ENCODE measurements at regions not wholly inside any gene's neighbourhood (a gene's known extent, or its start where the extent isn't known, plus 50 kb on each side); places are given as distances from the start of the nearest gene placed in this dataset.
"Not testable (repeated sequence)": the region's sequence is repeated elsewhere in the genome, so short reads cannot be mapped to it uniquely, and the experiment has no call there.

DNA sequence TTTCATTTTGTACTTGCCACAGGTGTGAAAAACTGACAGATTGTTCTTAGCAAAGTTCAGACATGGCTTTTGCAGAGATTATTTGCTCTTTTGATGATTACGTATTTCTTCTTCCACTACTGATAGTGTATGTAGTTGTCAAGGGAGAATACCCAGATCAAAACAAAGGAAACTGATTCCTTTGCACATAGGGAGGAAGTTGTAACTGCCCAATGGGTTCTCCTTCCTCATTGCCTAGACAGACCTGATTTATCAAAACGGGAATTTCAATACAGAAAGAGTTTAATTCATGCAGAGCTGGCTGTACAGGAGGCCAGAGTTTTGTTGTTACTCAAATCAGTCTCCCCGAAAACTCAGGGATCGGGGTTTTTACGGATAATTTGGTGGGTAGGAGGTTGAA lies 214.7 kb downstream of the BCAS1 start:
- no peak overlapping the region for H3K18ac ChIP-seq (ENCODE audit: low read depth, low read length)
- in situ Hi-C loops (cut with MboI; ENCODE audit: low sequenced_read_pairs), result no loop called here
- CTCF ChIA-PET, result interaction anchor here (1.4 kb wide), 1 partner anchor 9 kb away, joined by 4 read pairs; no protein-coding TSS in a partner anchor
- H3K4me1 ChIP-seq (ENCODE audit: control insufficient read depth, insufficient read depth, low read length), result 0 out of 2 replicates have a peak, but pooled peaks cover 1% of the 10 kb centered on the region
- no peak for ATAC-seq (ENCODE audit: low read depth)
- H3K27ac ChIP-seq (ENCODE audit: insufficient read depth, low read length), result no peak overlapping the region
- intact Hi-C loops (cut with micrococcal nuclease), result no loop called here
- H3K79me1 ChIP-seq (ENCODE audit: low read depth in 1 of 2, low read length in 2 of 2), result no peaks in the 10 kb centered on the region
- H4K20me1 ChIP-seq (ENCODE audit: insufficient read depth, low read length), result no peaks in the 10 kb centered on the region
- no peak for TF ChIP-seq MXI1 (IDR thresholded peaks at IDR 0.05; ENCODE audit: borderline replicate concordance, low read depth, low read length)
- no peak for TF ChIP-seq RAD21 (IDR thresholded peaks at IDR 0.05; ENCODE audit: low read length)
- TF ChIP-seq CEBPB (IDR thresholded peaks at IDR 0.05; ENCODE audit: low read depth, low read length), result no peak
- H2BK20ac ChIP-seq (ENCODE audit: low read depth, low read length), result no peak overlapping the region
- H2AK9ac ChIP-seq (replicated peaks; ENCODE audit: low read depth, low read length, poor library complexity), result no peak overlapping the region
- H4K8ac ChIP-seq (ENCODE audit: low read depth in 2 of 2, low read length in 2 of 2), result no peak overlapping the region; a peak in 1 of 4 replicates
- BruUV-seq (replicated peaks), result no TSS peak
- no peaks in the 10 kb centered on the region for H3K9me1 ChIP-seq (ENCODE audit: insufficient read depth, low read length)
- H3K36me3 ChIP-seq (ENCODE audit: control insufficient read depth, insufficient read depth, low read length), result no peaks in the 10 kb centered on the region
- POLR2A ChIA-PET (ENCODE audit: unreplicated experiment), result no interaction called here
- no peak overlapping the region for H4K5ac ChIP-seq (ENCODE audit: low read depth, low read length)
- no peaks in the 10 kb centered on the region for H3K9me3 ChIP-seq (ENCODE audit: control insufficient read depth, insufficient read depth, low read length)
- no peak overlapping the region for H4K91ac ChIP-seq (ENCODE audit: insufficient read depth, low read depth, low read length)
- no peak for DNase-seq
- no peak overlapping the region for H2BK15ac ChIP-seq (ENCODE audit: low read depth, low read length)
- no peak overlapping the region for H3K9ac ChIP-seq (ENCODE audit: low read depth, low read length)
- H3K14ac ChIP-seq (replicated peaks; ENCODE audit: low read depth, low read length), result no peak overlapping the region
- H2BK5ac ChIP-seq (ENCODE audit: low read depth, low read length, poor library complexity, severe bottlenecking), result no peak overlapping the region
- H3K4me3 ChIP-seq (ENCODE audit: insufficient read depth, low read depth, low read length), result no peak overlapping the region
- WGBS, 2 experiments (ENCODE audit: extremely low coverage in 2 of 2, insufficient read length in 1 of 2), result 100% methylated on average over 1 of the region's 5 CpGs; no CpG with 5 or more reads in 1 of the 2 experiments
- no peak overlapping the region for H3K23ac ChIP-seq (ENCODE audit: low read depth, low read length)
- dilution Hi-C loops (cut with HindIII; ENCODE audit: low sequenced_read_pairs, unreplicated experiment), result no loop called here
- no peaks in the 10 kb centered on the region for H3K27me3 ChIP-seq (ENCODE audit: control insufficient read depth, insufficient read depth, low read length)
- H2AFZ ChIP-seq (replicated peaks; ENCODE audit: low read length, poor library complexity), result no peak overlapping the region
- no peak overlapping the region for H2AK5ac ChIP-seq (ENCODE audit: low read depth, low read length)
- no peak overlapping the region for H2BK120ac ChIP-seq (ENCODE audit: low read depth, low read length)
- H3K4me2 ChIP-seq (ENCODE audit: low read depth, low read length), result no peak overlapping the region
- H3K4ac ChIP-seq (ENCODE audit: low read depth, low read length), result no peak overlapping the region
- H3K56ac ChIP-seq (ENCODE audit: extremely low read depth, insufficient read depth, low read length), result no peak overlapping the region

DNA sequence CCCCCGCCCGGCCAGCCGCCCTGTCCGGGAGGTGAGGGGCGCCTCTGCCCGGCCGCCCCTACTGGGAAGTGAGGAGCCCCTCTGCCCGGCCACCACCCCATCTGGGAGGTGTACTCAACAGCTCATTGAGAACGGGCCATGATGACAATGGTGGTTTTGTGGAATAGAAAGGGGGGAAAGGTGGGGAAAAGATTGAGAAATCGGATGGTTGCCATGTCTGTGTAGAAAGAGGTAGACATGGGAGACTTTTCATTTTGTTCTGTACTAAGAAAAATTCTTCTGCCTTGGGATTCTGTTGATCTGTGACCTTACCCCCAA lies 215.8 kb downstream of the BCAS1 start:
- H3K4me1 ChIP-seq (ENCODE audit: control insufficient read depth, insufficient read depth, low read length); H3K18ac ChIP-seq (ENCODE audit: low read depth, low read length); H3K79me1 ChIP-seq (ENCODE audit: low read depth in 1 of 2, low read length in 2 of 2); dilution Hi-C loops (cut with HindIII; ENCODE audit: low sequenced_read_pairs, unreplicated experiment); DNase-seq; H3K9me1 ChIP-seq (ENCODE audit: insufficient read depth, low read length); H4K91ac ChIP-seq (ENCODE audit: insufficient read depth, low read depth, low read length); POLR2A ChIA-PET (ENCODE audit: unreplicated experiment); ATAC-seq (ENCODE audit: low read depth); H2BK20ac ChIP-seq (ENCODE audit: low read depth, low read length); H4K8ac ChIP-seq (ENCODE audit: low read depth in 2 of 2, low read length in 2 of 2); H4K20me1 ChIP-seq (ENCODE audit: insufficient read depth, low read length); H3K27me3 ChIP-seq (ENCODE audit: control insufficient read depth, insufficient read depth, low read length); H4K5ac ChIP-seq (ENCODE audit: low read depth, low read length); in situ Hi-C loops (cut with MboI; ENCODE audit: low sequenced_read_pairs); H2AK9ac ChIP-seq (replicated peaks; ENCODE audit: low read depth, low read length, poor library complexity); intact Hi-C loops (cut with micrococcal nuclease); BruUV-seq (replicated peaks); H3K4me3 ChIP-seq (ENCODE audit: insufficient read depth, low read depth, low read length); H3K14ac ChIP-seq (replicated peaks; ENCODE audit: low read depth, low read length); H3K4me2 ChIP-seq (ENCODE audit: low read depth, low read length); H3K56ac ChIP-seq (ENCODE audit: extremely low read depth, insufficient read depth, low read length); H2BK120ac ChIP-seq (ENCODE audit: low read depth, low read length); H2BK15ac ChIP-seq (ENCODE audit: low read depth, low read length); H3K9ac ChIP-seq (ENCODE audit: low read depth, low read length); H3K4ac ChIP-seq (ENCODE audit: low read depth, low read length); H3K9me3 ChIP-seq (ENCODE audit: control insufficient read depth, insufficient read depth, low read length); H2AFZ ChIP-seq (replicated peaks; ENCODE audit: low read length, poor library complexity); H3K23ac ChIP-seq (ENCODE audit: low read depth, low read length); H3K27ac ChIP-seq (ENCODE audit: insufficient read depth, low read length); H2AK5ac ChIP-seq (ENCODE audit: low read depth, low read length); H2BK5ac ChIP-seq (ENCODE audit: low read depth, low read length, poor library complexity, severe bottlenecking); H3K36me3 ChIP-seq (ENCODE audit: control insufficient read depth, insufficient read depth, low read length): not testable (repeated sequence)
- CTCF ChIA-PET, result interaction anchor here (0.6 kb wide), 1 partner anchor 75 kb away, joined by 4 read pairs; no protein-coding TSS in a partner anchor
- no CpG with 5 or more reads among the region's 10 CpGs for WGBS, 2 experiments (ENCODE audit: extremely low coverage in 2 of 2, insufficient read length in 1 of 2)

Data from IMR-90 (cell line).